Esophagus muscularis mucosa (tissue), 4 donors: ENCODE measurements at regions not wholly inside any gene's neighbourhood (a gene's known extent, or its start where the extent isn't known, plus 50 kb on each side); places are given as distances from the start of the nearest gene placed in this dataset.

ENCODE experiments used
- DNase-seq: peaks from one replicate; pipeline ENCODE4 v3.0.0-alpha.2; 2017; ENCODE audit errors: extremely low spot score
- H3K27ac ChIP-seq, 4 donors: fragments of 200-600 bp; sonication (generic); replicated peaks in 1 of 4; 1 replicate in 3 of 4; 2 replicates in 1 of 4; pipeline ENCODE4 v1.5.1; 2016 to 2019; ENCODE audit warnings: mild to moderate bottlenecking in 1 of 4
- H3K27me3 ChIP-seq, 4 donors: fragments of 200-600 bp; sonication (generic); one replicate each; pipeline versions ENCODE4 v1.5.1 to v1.6.0; 2016 to 2019
- H3K36me3 ChIP-seq, 4 donors: fragments of 200-600 bp; sonication (generic); one replicate each; pipeline ENCODE4 v1.5.1; 2016 to 2019
- H3K4me1 ChIP-seq, 4 donors: fragments of 200-600 bp; sonication (generic); one replicate each; pipeline ENCODE4 v1.5.1; 2016 to 2019
- H3K4me3 ChIP-seq, 4 donors: fragments of 200-600 bp; sonication (generic); 1 replicate in 2 of 4; 2 replicates in 2 of 4; pipeline ENCODE4 v1.5.1; 2016 to 2019; ENCODE audit warnings: mild to moderate bottlenecking in 4 of 4, moderate library complexity in 1 of 4
- H3K9me3 ChIP-seq, 4 donors: fragments of 200-600 bp; sonication (generic); 1 replicate in 3 of 4; 2 replicates in 1 of 4; pipeline ENCODE4 v1.5.1; 2016 to 2019
- EP300 ChIP-seq: sonication (generic); formaldehyde crosslinking; IDR thresholded peaks from one replicate; pipeline ENCODE4 v1.6.1; 2017; ENCODE audit warnings: antibody characterized with exemption
- POLR2A ChIP-seq: fragments of 450-650 bp; IDR thresholded peaks from one replicate; pipeline ENCODE4 v1.6.1; 2017; ENCODE audit warnings: antibody characterized with exemption, moderate library complexity, mild to moderate bottlenecking, low read depth
- POLR2AphosphoS5 ChIP-seq, 2 donors: sonication (generic); formaldehyde crosslinking; IDR thresholded peaks; one replicate each; pipeline ENCODE4 v1.6.1; 2017; ENCODE audit warnings: antibody characterized with exemption in 2 of 2
- WGBS: methylation state at CpG from one replicate; pipeline ENCODE4 v1.1.5; 2018; 5-methylcytosine and 5-hydroxymethylcytosine counted together
- intact Hi-C: fragments of 100-400 bp; cut with DNase I; formaldehyde crosslinking; loops from one replicate; pipeline ENCODE4 v1.15.1; 2023
- TF ChIP-seq, protein P1 (sequence below), 3 experiments: fragments of 200-600 bp in 2 of 3; fragments of 450-650 bp in 1 of 3; sonication (generic) in 2 of 3; IDR thresholded peaks; one replicate each; pipeline ENCODE4 v1.5.1; 2017 to 2019; ENCODE audit warnings: antibody characterized with exemption in 3 of 3, mild to moderate bottlenecking in 2 of 3, moderate library complexity in 1 of 3

DNA sequence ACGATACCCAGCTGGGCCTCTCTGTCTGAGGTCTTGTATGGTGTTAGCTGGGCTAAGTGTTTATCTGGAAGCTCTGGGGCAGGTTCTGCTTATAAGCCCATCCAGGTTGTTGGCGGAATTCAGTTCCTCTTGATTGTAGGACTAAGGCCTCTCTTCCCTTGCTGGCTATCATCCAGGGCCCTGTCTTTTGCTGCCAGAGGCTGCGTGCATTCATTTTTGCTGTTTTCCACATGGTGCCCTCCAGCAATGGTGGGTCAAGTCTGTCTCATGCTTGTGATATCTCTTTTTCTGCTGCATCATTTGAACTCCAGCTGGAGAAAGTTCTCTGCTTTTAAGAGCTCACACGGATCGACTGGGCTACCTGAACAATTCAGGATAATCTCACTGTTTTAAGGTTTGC is 105.7 kb upstream of the ZNF618 start:
- peaks cover 0 to 3% (median 0%) of the 10 kb centered on the region in 4 donors for H3K9me3 ChIP-seq
- intact Hi-C loops, result no loop called here
- no peak overlapping the region for H3K4me3 ChIP-seq
- H3K27ac ChIP-seq, result no peak overlapping the region
- DNase-seq, result no peak
- 68% methylated on average over 5 of the region's 5 CpGs for WGBS
- no peaks in the 10 kb centered on the region for H3K4me1 ChIP-seq
- no peaks in the 10 kb centered on the region for H3K36me3 ChIP-seq
- peaks cover 0 to 15% (median 0%) of the 10 kb centered on the region in 4 donors for H3K27me3 ChIP-seq
- TF ChIP-seq EP300 (no peak), POLR2A (no peak), POLR2AphosphoS5 (IDR thresholded peaks at IDR 0.05) (no peak)
- TF ChIP-seq, protein P1, sequence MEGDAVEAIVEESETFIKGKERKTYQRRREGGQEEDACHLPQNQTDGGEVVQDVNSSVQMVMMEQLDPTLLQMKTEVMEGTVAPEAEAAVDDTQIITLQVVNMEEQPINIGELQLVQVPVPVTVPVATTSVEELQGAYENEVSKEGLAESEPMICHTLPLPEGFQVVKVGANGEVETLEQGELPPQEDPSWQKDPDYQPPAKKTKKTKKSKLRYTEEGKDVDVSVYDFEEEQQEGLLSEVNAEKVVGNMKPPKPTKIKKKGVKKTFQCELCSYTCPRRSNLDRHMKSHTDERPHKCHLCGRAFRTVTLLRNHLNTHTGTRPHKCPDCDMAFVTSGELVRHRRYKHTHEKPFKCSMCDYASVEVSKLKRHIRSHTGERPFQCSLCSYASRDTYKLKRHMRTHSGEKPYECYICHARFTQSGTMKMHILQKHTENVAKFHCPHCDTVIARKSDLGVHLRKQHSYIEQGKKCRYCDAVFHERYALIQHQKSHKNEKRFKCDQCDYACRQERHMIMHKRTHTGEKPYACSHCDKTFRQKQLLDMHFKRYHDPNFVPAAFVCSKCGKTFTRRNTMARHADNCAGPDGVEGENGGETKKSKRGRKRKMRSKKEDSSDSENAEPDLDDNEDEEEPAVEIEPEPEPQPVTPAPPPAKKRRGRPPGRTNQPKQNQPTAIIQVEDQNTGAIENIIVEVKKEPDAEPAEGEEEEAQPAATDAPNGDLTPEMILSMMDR (IDR thresholded peaks at IDR 0.05), result no peak

DNA sequence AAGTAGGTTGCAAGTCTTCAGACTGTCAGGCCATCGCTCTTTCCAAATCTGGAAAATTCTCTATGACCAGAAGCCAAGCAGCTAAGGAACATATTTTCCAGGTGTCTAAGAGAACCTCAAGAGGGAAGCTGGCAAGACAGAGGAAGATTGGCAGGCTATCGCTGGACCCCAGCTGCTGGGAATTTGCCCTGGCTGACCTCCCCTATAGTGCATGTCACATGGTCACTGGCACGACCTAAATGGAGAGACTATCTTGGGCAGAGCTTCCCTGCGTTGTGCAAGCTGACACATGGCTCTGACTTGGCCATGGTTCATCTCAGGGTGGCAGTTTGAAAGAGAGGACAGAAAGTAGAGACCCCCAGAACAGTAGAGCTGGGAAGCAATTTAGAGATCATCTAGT is 104.9 kb upstream of the ZNF618 start:
- DNase-seq, result peak; percentile 37
- Histone ChIP-seq H3K36me3 (no peaks in the 10 kb centered on the region), H3K27me3 (peaks cover 0 to 15% (median 0%) of the 10 kb centered on the region in 4 donors), H3K4me1 (no peaks in the 10 kb centered on the region), H3K27ac (no peak overlapping the region), H3K4me3 (no peak overlapping the region), H3K9me3 (peaks cover 0 to 3% (median 0%) of the 10 kb centered on the region in 4 donors)
- WGBS, result 79% methylated on average over 4 of the region's 4 CpGs
- intact Hi-C loops, result no loop called here
- TF ChIP-seq EP300, result no peak
- no peak for TF ChIP-seq POLR2A
- TF ChIP-seq, protein P1 (IDR thresholded peaks at IDR 0.05), result no peak
- no peak for TF ChIP-seq POLR2AphosphoS5 (IDR thresholded peaks at IDR 0.05)

DNA sequence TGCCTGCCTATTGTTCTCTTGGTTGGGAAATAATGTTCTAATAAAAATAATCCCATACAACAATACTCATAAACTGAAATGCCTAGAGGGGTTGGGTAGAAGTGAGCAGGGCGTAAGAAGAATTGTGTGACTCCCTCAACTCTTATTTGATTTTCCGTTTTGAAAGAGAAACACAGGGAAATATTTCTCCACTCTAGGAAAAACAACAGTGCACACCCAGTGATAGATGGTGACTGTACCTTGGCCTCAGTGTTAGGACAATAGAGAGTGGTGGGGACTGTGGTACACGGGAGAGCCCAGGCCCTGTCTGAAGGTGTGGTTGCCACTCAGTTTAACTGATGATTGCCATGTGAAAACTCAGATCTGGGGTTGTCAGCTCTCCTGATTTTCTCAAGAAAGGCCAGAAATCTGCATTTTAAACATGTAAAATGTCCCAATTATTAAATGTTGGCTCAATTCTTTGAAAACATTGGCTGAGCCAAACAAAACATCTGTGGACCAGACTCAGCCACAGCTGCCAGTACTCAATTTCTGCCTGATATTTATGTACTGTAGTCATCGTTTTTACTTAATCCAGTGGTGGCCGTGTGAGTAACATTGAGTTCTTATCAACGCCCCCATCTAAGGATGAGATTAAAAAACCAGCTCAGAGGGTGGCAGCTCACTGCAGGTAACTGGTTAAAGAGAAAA is 103.8 kb upstream of the ZNF618 start:
- H3K4me3 ChIP-seq, result no peak overlapping the region
- TF ChIP-seq POLR2AphosphoS5 (IDR thresholded peaks at IDR 0.05) (peak in 1 of 2 donors; percentile 22), POLR2A (no peak)
- no peaks in the 10 kb centered on the region for H3K4me1 ChIP-seq
- no peak overlapping the region for H3K27ac ChIP-seq
- H3K9me3 ChIP-seq, result peaks cover 0 to 3% (median 0%) of the 10 kb centered on the region in 4 donors
- H3K27me3 ChIP-seq, result peaks cover 0 to 15% (median 0%) of the 10 kb centered on the region in 4 donors
- peak; percentile 57 for DNase-seq
- no peaks in the 10 kb centered on the region for H3K36me3 ChIP-seq
- intact Hi-C loops, result no loop called here
- 52% methylated on average over 6 of the region's 6 CpGs for WGBS

DNA sequence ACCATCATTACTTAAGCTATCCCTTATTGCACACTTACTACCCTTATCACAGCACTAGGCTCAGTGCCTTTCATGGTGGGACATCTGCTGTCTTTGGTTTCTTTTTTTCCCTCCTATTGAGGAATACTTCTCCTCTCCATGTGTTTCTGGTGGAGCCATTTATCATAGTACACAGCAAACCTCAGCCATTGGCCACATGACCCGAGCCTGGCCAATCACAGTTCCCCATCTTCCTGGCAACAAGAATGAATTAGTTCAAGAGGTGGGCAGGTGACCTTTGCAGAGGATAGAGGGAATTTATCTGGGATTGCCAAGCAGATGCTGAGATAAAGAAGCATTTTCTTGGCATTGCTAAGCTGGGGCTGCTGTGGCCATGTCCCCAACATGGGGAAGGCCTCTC is 101.1 kb upstream of the ZNF618 start:
- Histone ChIP-seq H3K4me1 (no peaks in the 10 kb centered on the region), H3K9me3 (peaks cover 0 to 8% (median 3%) of the 10 kb centered on the region in 4 donors), H3K27ac (no peak overlapping the region), H3K4me3 (no peak overlapping the region), H3K27me3 (peaks cover 0 to 1% (median 0%) of the 10 kb centered on the region in 4 donors), H3K36me3 (no peaks in the 10 kb centered on the region)
- WGBS, result 91% methylated on average over 1 of the region's 1 CpG
- DNase-seq, result peak; percentile 26
- TF ChIP-seq, protein P1 (IDR thresholded peaks at IDR 0.05), result no peak
- TF ChIP-seq POLR2A, result no peak
- TF ChIP-seq POLR2AphosphoS5 (IDR thresholded peaks at IDR 0.05), result no peak
- no peak for TF ChIP-seq EP300
- intact Hi-C loops, result no loop called here

DNA sequence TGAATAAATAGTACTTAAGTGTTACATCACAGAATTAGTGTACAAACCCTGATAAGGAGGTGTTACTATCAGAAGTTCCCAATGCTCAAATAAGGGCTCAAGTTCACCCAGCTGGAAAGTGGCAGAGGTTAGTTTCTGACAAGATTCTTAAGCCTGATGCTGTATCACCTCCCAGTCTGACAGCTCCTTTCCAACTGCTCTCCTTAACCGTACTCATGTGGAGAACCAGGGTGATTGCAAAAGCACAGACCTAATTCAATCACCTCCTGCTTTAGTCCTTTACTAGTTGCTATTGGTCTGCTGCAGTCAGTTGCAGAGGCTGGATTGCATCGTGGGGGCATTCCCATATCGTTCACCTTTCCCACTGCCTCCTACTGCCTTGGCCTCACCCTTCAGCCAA is 100.4 kb upstream of the ZNF618 start:
- H3K27ac ChIP-seq, result no peak overlapping the region
- 30% methylated on average over 3 of the region's 3 CpGs for WGBS
- H3K4me1 ChIP-seq, result no peaks in the 10 kb centered on the region
- H3K9me3 ChIP-seq, result peaks cover 0 to 8% (median 3%) of the 10 kb centered on the region in 4 donors
- intact Hi-C loops, result no loop called here
- DNase-seq, result peak; percentile 75
- H3K4me3 ChIP-seq, result no peak overlapping the region
- H3K36me3 ChIP-seq, result no peaks in the 10 kb centered on the region
- H3K27me3 ChIP-seq, result no peaks in the 10 kb centered on the region
- TF ChIP-seq POLR2A, result no peak

DNA sequence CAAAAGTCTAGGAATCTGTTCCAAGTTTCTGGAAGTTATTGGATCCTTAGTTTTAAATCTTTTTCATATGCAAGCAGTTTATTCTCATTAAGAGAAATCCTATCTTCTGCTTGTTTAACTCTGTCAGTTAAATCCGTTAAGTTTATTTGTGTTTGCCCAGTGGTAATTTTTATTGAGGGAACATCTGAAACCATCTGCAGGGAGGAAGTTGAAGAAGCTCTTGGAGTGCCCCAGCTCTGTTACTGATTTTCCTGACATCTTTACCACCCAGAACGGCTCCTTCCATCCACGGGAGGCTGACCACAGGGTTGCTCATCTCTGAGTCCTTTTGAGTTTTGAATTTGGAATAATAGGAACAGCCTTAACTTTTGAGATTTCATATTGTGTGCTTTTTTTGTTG is 99.9 kb upstream of the ZNF618 start:
- H3K9me3 ChIP-seq, result peaks cover 0 to 8% (median 3%) of the 10 kb centered on the region in 4 donors
- intact Hi-C loops, result no loop called here
- DNase-seq, result no peak
- no peak overlapping the region for H3K4me3 ChIP-seq
- 36% methylated on average over 3 of the region's 3 CpGs for WGBS
- no peaks in the 10 kb centered on the region for H3K4me1 ChIP-seq
- no peak overlapping the region for H3K27ac ChIP-seq
- TF ChIP-seq POLR2A (no peak), POLR2AphosphoS5 (IDR thresholded peaks at IDR 0.05) (no peak), EP300 (no peak)
- TF ChIP-seq, protein P1 (IDR thresholded peaks at IDR 0.05), result no peak
- H3K27me3 ChIP-seq, result peaks cover 0 to under 1% (median 0%) of the 10 kb centered on the region in 4 donors
- no peaks in the 10 kb centered on the region for H3K36me3 ChIP-seq
